GM12878 (cell line): ENCODE measurements at regions not wholly inside any gene's neighbourhood (a gene's known extent, or its start where the extent isn't known, plus 50 kb on each side); places are given as distances from the start of the nearest gene placed in this dataset.

Source experiments
- ATAC-seq: fragments of 200-7000 bp; cut with Tn5 transposase; 3 replicates; pipeline ENCODE4 v1.9.1; 2020; ENCODE audit warnings: mild to moderate bottlenecking, moderate library complexity
- BruUV-seq: library from RNA; stranded (reverse); fragments of 400-500 nt; replicated peaks from 2 replicates; lab custom pipeline; 2021; lab: Mats Ljungman, UMichigan
- CTCF ChIA-PET: fragments of 300-600 bp; sonication (Branson Sonifier 250); formaldehyde crosslinking; extraction: SDS; loops from one replicate; lab custom pipeline; 2021; ENCODE audit warnings: inconsistent platforms; lab: Yijun Ruan, JAX
- POLR2A ChIA-PET: fragments of 350-600 bp; formaldehyde crosslinking; extraction: SDS; loops from one replicate; lab custom pipeline; 2021; ENCODE audit warnings: inconsistent platforms; lab: Charles Lee
- RAD21 ChIA-PET: fragments of 300-600 bp; sonication (Branson Sonifier 250); formaldehyde crosslinking; loops from one replicate; lab custom pipeline; 2023; ENCODE audit warnings: antibody characterized with exemption; ENCODE audit not compliant: unreplicated experiment; lab: Charles Lee
- SMC1A ChIA-PET: fragments of 300-600 bp; sonication (Branson Sonifier 250); formaldehyde crosslinking; loops from one replicate; lab custom pipeline; 2023; ENCODE audit not compliant: unreplicated experiment, uncharacterized antibody; lab: Charles Lee
- DNase-seq: peaks from one replicate; pipeline ENCODE4 v3.0.0-alpha.2; 2011; ENCODE audit warnings: low read depth, low spot score
- FAIRE-seq: peaks from 3 replicates; lab custom pipeline; 2011; peaks lifted over from hg19 to GRCh38; lab: Jason Lieb, UNC
- H2AFZ ChIP-seq: 2 replicates; pipeline ENCODE4 v1.6.0; 2011; ENCODE audit warnings: low read depth, low read length, control low read depth; ENCODE audit not compliant: control insufficient read depth
- H3K27ac ChIP-seq: 2 replicates; pipeline ENCODE4 v1.5.1; 2011; ENCODE audit warnings: control low read depth; ENCODE audit not compliant: control insufficient read depth, insufficient read depth
- H3K27me3 ChIP-seq, 2 experiments: replicated peaks in 1 of 2; 2 replicates each; pipeline versions ENCODE4 v1.6.0 to v1.6.1; 2011; ENCODE audit warnings: low read length in 1 of 2; ENCODE audit not compliant: control insufficient read depth in 2 of 2, insufficient read depth in 2 of 2
- H3K36me3 ChIP-seq, 2 experiments: 2 replicates each; pipeline ENCODE4 v1.5.1; 2011; ENCODE audit warnings: low read length in 1 of 2; ENCODE audit not compliant: control insufficient read depth in 2 of 2, insufficient read depth in 2 of 2
- H3K4me1 ChIP-seq: 2 replicates; pipeline ENCODE4 v1.6.1; 2011; ENCODE audit warnings: mild to moderate bottlenecking, low read length, moderate library complexity, mixed read lengths; ENCODE audit not compliant: control insufficient read depth, insufficient read depth
- H3K4me2 ChIP-seq: 2 replicates; pipeline ENCODE4 v1.6.0; 2011; ENCODE audit warnings: control low read depth; ENCODE audit not compliant: control insufficient read depth, insufficient read depth
- H3K4me3 ChIP-seq: fragments of 200-600 bp; sonication (generic); 2 replicates; pipeline ENCODE4 v1.5.1; 2016
- H3K79me2 ChIP-seq: 2 replicates; pipeline ENCODE4 v1.6.0; 2011; ENCODE audit warnings: low read length; ENCODE audit not compliant: control insufficient read depth, insufficient read depth
- H3K9ac ChIP-seq: 2 replicates; pipeline ENCODE4 v1.8.0; 2011; ENCODE audit warnings: low read length, control low read depth, mixed read lengths; ENCODE audit not compliant: control insufficient read depth, insufficient read depth
- H3K9me3 ChIP-seq: replicated peaks from 3 replicates; pipeline ENCODE4 v1.5.1; 2011; ENCODE audit warnings: mild to moderate bottlenecking, low read length; ENCODE audit not compliant: control insufficient read depth, insufficient read depth
- H4K20me1 ChIP-seq: 2 replicates; pipeline ENCODE4 v1.6.0; 2011; ENCODE audit not compliant: control insufficient read depth, insufficient read depth
- CBX3 ChIP-seq: fragments of 200-600 bp; sonication (generic); IDR thresholded peaks from 2 replicates; pipeline ENCODE4 v1.6.1; 2016; ENCODE audit warnings: low read depth, borderline replicate concordance
- HDAC2 ChIP-seq: fragments of 200-600 bp; sonication (generic); IDR thresholded peaks from 2 replicates; pipeline ENCODE4 v1.6.1; 2017
- IRF4 ChIP-seq: IDR thresholded peaks from 2 replicates; pipeline ENCODE4 v1.6.1; 2011; ENCODE audit warnings: low read depth, low read length
- NFYB ChIP-seq: IDR thresholded peaks from 2 replicates; pipeline ENCODE4 v1.6.1; 2011; ENCODE audit warnings: low read depth, mild to moderate bottlenecking, low read length, improper control_type of control experiment, moderate library complexity; ENCODE audit not compliant: insufficient read depth
- NR2C2 ChIP-seq: IDR thresholded peaks from 2 replicates; pipeline ENCODE4 v1.6.1; 2011; ENCODE audit warnings: borderline replicate concordance, low read depth; ENCODE audit not compliant: control insufficient read depth, insufficient read length
- SUZ12 ChIP-seq: fragments of 200-600 bp; sonication (generic); IDR thresholded peaks from one replicate; pipeline ENCODE4 v1.6.1; 2018; ENCODE audit warnings: antibody characterized with exemption, mild to moderate bottlenecking; ENCODE audit not compliant: unreplicated experiment
- WGBS: methylation state at CpG from one replicate; pipeline ENCODE4 v1.1.6; 2016; ENCODE audit warnings: low lambda C conversion rate; ENCODE audit not compliant: insufficient replicate concordance, insufficient coverage; ENCODE audit errors: missing lambda C conversion rate; 5-methylcytosine and 5-hydroxymethylcytosine counted together
- in situ Hi-C: fragments of 300-500 bp; cut with MboI; formaldehyde crosslinking; loops from 9 replicates; pipeline ENCODE4 v1.14.3; 2018; ENCODE audit warnings: mixed read lengths
- intact Hi-C: fragments of 100-400 bp; cut with micrococcal nuclease; formaldehyde crosslinking; loops from one replicate; pipeline ENCODE4 v1.14.2; 2022; ENCODE audit not compliant: unreplicated experiment
- TF ChIP-seq, protein P1 (sequence below): IDR thresholded peaks from 2 replicates; pipeline ENCODE4 v1.6.1; 2012; ENCODE audit warnings: low read depth, low read length, improper control_type of control experiment
- TF ChIP-seq, protein P2 (sequence below): fragments of 450-650 bp; IDR thresholded peaks from 2 replicates; pipeline ENCODE4 v1.6.1; 2016; ENCODE audit warnings: mild to moderate bottlenecking
- TF ChIP-seq, protein P3 (sequence below): fragments of 450-650 bp; IDR thresholded peaks from 2 replicates; pipeline ENCODE4 v1.6.1; 2017; ENCODE audit warnings: mild to moderate bottlenecking, moderate library complexity
- TF ChIP-seq, protein P4 (sequence below): IDR thresholded peaks from 2 replicates; pipeline ENCODE4 v1.6.1; 2011; ENCODE audit warnings: borderline replicate concordance, low read depth, mild to moderate bottlenecking, moderate library complexity, mixed read lengths, low read length; ENCODE audit not compliant: insufficient read depth; ENCODE audit errors: extremely low read length

DNA sequence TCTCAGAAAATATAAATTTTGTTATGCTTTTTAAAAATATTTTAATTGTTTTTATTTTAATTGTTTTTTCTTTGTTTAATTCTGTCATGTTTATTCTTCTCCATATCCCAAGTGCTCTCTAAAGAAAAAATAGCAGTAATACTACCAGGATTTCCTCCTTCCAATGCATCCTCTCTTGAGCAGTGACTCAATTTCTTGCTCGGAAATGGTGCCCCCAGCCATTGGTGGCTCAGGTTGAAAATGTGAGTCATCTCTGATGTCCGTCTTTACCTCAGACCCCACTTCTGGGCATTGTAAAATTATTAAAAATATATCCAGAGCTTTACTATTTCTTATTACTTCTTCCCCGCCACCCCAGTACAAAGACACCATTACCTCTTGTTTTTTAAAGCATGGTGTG is 898.5 kb downstream of the METTL15 start:
- Histone ChIP-seq H3K9me3 (no peaks in the 10 kb centered on the region), H3K27ac (no peak overlapping the region), H3K4me3 (no peak overlapping the region), H3K4me1 (no peaks in the 10 kb centered on the region), H2AFZ (no peak overlapping the region), H3K4me2 (no peak overlapping the region), H4K20me1 (no peaks in the 10 kb centered on the region), H3K27me3 (no peaks in the 10 kb centered on the region), H3K79me2 (no peaks in the 10 kb centered on the region), H3K36me3 (no peaks in the 10 kb centered on the region), H3K9ac (no peak overlapping the region)
- WGBS = 10% methylated on average over 3 of the region's 3 CpGs
- intact Hi-C loops (no loop called here), in situ Hi-C loops (no loop called here)
- ChIA-PET SMC1A (interaction anchor here (1.1 kb wide), 1 partner anchor 12 kb away, joined by 3 read pairs; no protein-coding TSS in a partner anchor), RAD21 (no interaction called here), CTCF (no interaction called here), POLR2A (no interaction called here)
- BruUV-seq = no TSS peak
- DNase-seq = no peak
- no peak for FAIRE-seq
- TF ChIP-seq, protein P1, sequence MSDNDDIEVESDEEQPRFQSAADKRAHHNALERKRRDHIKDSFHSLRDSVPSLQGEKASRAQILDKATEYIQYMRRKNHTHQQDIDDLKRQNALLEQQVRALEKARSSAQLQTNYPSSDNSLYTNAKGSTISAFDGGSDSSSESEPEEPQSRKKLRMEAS = no peak
- TF ChIP-seq NR2C2 (no peak), CBX3 (no peak), HDAC2 (no peak), IRF4 (no peak), NFYB (no peak), SUZ12 (no peak)
- TF ChIP-seq, protein P2, sequence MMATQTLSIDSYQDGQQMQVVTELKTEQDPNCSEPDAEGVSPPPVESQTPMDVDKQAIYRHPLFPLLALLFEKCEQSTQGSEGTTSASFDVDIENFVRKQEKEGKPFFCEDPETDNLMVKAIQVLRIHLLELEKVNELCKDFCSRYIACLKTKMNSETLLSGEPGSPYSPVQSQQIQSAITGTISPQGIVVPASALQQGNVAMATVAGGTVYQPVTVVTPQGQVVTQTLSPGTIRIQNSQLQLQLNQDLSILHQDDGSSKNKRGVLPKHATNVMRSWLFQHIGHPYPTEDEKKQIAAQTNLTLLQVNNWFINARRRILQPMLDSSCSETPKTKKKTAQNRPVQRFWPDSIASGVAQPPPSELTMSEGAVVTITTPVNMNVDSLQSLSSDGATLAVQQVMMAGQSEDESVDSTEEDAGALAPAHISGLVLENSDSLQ = no peak
- TF ChIP-seq, protein P3, sequence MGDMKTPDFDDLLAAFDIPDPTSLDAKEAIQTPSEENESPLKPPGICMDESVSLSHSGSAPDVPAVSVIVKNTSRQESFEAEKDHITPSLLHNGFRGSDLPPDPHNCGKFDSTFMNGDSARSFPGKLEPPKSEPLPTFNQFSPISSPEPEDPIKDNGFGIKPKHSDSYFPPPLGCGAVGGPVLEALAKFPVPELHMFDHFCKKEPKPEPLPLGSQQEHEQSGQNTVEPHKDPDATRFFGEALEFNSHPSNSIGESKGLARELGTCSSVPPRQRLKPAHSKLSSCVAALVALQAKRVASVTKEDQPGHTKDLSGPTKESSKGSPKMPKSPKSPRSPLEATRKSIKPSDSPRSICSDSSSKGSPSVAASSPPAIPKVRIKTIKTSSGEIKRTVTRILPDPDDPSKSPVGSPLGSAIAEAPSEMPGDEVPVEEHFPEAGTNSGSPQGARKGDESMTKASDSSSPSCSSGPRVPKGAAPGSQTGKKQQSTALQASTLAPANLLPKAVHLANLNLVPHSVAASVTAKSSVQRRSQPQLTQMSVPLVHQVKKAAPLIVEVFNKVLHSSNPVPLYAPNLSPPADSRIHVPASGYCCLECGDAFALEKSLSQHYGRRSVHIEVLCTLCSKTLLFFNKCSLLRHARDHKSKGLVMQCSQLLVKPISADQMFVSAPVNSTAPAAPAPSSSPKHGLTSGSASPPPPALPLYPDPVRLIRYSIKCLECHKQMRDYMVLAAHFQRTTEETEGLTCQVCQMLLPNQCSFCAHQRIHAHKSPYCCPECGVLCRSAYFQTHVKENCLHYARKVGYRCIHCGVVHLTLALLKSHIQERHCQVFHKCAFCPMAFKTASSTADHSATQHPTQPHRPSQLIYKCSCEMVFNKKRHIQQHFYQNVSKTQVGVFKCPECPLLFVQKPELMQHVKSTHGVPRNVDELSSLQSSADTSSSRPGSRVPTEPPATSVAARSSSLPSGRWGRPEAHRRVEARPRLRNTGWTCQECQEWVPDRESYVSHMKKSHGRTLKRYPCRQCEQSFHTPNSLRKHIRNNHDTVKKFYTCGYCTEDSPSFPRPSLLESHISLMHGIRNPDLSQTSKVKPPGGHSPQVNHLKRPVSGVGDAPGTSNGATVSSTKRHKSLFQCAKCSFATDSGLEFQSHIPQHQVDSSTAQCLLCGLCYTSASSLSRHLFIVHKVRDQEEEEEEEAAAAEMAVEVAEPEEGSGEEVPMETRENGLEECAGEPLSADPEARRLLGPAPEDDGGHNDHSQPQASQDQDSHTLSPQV = no peak
- TF ChIP-seq, protein P4, sequence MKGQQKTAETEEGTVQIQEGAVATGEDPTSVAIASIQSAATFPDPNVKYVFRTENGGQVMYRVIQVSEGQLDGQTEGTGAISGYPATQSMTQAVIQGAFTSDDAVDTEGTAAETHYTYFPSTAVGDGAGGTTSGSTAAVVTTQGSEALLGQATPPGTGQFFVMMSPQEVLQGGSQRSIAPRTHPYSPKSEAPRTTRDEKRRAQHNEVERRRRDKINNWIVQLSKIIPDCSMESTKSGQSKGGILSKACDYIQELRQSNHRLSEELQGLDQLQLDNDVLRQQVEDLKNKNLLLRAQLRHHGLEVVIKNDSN = no peak
- ATAC-seq = no peak
